HG03108 (cell line): ENCODE measurements at regions not wholly inside any gene's neighbourhood (a gene's known extent, or its start where the extent isn't known, plus 50 kb on each side); places are given as distances from the start of the nearest gene placed in this dataset.

Experiments used
- ATAC-seq: cut with Tn5 transposase; IDR thresholded peaks from one replicate; pipeline ENCODE4 v1.9.1; 2021; ENCODE audit warnings: moderate library complexity; ENCODE audit not compliant: unreplicated experiment

DNA sequence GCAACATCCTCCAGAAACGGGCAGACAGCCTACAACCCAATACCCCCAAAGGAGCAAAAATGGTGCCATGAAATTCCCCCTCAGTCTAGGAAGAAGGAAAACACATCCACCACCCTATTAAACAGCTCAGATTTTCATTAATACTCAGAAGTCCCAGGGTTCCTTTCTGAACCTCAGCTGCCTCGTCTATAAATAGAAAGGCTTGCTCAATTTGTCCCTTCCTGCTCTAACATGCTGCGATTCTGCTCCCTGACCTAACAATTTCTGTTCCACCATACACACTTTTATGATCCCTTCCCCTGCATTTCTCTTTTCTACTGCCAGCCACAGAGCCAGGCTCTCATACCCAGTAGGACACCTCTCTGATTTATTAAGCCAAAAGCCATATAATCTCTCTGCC is 68.1 kb downstream of the MTERF1 start:
- no peak for ATAC-seq

DNA sequence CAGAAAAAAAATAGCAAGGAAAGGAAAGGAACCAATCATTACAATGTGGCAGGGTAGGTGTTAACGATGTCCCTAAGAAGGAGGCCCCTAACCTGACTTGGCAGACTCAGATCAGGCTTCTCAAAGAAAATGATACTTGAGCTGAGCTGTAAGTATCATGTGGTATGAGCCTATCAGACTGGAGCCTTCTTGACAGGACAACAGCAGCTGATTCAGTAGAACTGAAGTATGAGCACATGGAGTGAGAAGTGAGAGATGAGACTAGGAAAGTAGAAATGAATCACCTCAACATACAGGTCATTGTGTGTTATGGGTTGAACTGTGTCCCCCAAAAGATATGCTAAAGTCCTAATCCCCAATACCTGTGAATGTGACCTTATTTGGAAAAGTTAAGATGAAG is 66.3 kb downstream of the MTERF1 start:
- no peak for ATAC-seq
